Hepatocyte (in vitro differentiated cells): ENCODE measurements at regions not wholly inside any gene's neighbourhood (a gene's known extent, or its start where the extent isn't known, plus 50 kb on each side); places are given as distances from the start of the nearest gene placed in this dataset.

Experiments
- DNase-seq: peaks from one replicate; pipeline ENCODE4 v3.0.0-alpha.2; 2016; ENCODE audit warnings: low spot score
- H2AFZ ChIP-seq: fragments of 200-600 bp; sonication (generic); 2 replicates; pipeline ENCODE4 v1.6.0; 2016; ENCODE audit warnings: antibody characterized with exemption, mild to moderate bottlenecking
- H3K27ac ChIP-seq: fragments of 200-600 bp; sonication (generic); 2 replicates; pipeline ENCODE4 v1.5.1; 2016; ENCODE audit warnings: mild to moderate bottlenecking
- H3K27me3 ChIP-seq: fragments of 200-600 bp; sonication (generic); 2 replicates; pipeline ENCODE4 v1.6.1; 2016
- H3K36me3 ChIP-seq: fragments of 200-600 bp; sonication (generic); replicated peaks from 2 replicates; pipeline ENCODE4 v1.5.1; 2016; ENCODE audit warnings: low read depth; ENCODE audit not compliant: insufficient read depth
- H3K4me1 ChIP-seq: fragments of 200-600 bp; sonication (generic); 2 replicates; pipeline ENCODE4 v1.5.1; 2016; ENCODE audit warnings: mild to moderate bottlenecking, moderate library complexity; ENCODE audit not compliant: insufficient read depth
- H3K4me2 ChIP-seq: fragments of 200-600 bp; sonication (generic); 2 replicates; pipeline ENCODE4 v1.6.0; 2016
- H3K4me3 ChIP-seq: fragments of 200-600 bp; sonication (generic); 2 replicates; pipeline ENCODE4 v1.5.1; 2016; ENCODE audit warnings: mild to moderate bottlenecking
- H3K79me2 ChIP-seq: fragments of 200-600 bp; sonication (generic); 2 replicates; pipeline ENCODE4 v1.6.0; 2017; ENCODE audit warnings: mild to moderate bottlenecking
- H3K9me2 ChIP-seq: fragments of 200-600 bp; sonication (generic); replicated peaks from 2 replicates; pipeline ENCODE4 v1.6.0; 2017; ENCODE audit warnings: mild to moderate bottlenecking; ENCODE audit not compliant: insufficient read depth
- H3K9me3 ChIP-seq: fragments of 200-600 bp; sonication (generic); 2 replicates; pipeline ENCODE4 v1.5.1; 2016; ENCODE audit warnings: low read depth, mild to moderate bottlenecking
- H4K20me1 ChIP-seq: fragments of 200-600 bp; sonication (generic); 2 replicates; pipeline ENCODE4 v1.6.0; 2016; ENCODE audit warnings: mild to moderate bottlenecking; ENCODE audit not compliant: insufficient read depth, poor library complexity, severe bottlenecking
- EZH2 ChIP-seq: fragments of 200-600 bp; sonication (generic); IDR thresholded peaks from 2 replicates; pipeline ENCODE4 v1.6.1; 2016; ENCODE audit warnings: antibody characterized with exemption, mild to moderate bottlenecking, borderline replicate concordance
- EZH2phosphoT487 ChIP-seq: fragments of 200-600 bp; sonication (generic); IDR thresholded peaks from one replicate; pipeline ENCODE4 v1.6.1; 2018; ENCODE audit warnings: antibody characterized with exemption, mild to moderate bottlenecking, low read depth, moderate library complexity; ENCODE audit not compliant: unreplicated experiment, severe bottlenecking
- WGBS: methylation state at CpG from one replicate; pipeline ENCODE4 v1.1.6; 2016; ENCODE audit warnings: low lambda C conversion rate; ENCODE audit errors: missing lambda C conversion rate; 5-methylcytosine and 5-hydroxymethylcytosine counted together
- TF ChIP-seq, protein P1 (sequence below): fragments of 200-600 bp; sonication (generic); IDR thresholded peaks from 2 replicates; pipeline ENCODE4 v1.5.1; 2016; ENCODE audit warnings: antibody characterized with exemption, mild to moderate bottlenecking; ENCODE audit not compliant: poor library complexity

DNA sequence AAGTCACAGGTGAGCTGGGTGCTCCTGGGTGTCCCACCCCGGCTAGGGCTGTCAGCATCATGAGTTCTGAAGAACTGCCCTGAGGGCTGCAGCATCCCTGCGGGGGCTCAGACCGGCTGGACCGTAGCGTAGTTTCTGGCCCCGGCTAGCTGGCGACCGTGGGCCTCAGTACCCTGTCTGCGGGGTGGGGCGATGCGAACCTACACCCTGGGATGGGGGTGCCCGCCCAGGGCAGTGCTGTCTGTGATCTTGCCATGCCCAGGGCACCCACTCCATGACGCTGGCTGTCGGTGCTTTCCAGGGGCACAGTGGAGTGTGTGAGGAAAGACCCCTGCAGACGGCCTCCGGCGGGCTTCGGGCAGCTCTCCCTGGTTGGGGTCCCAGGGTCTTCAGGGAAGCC lies 66.5 kb upstream of the IRX4 start:
- TF ChIP-seq EZH2 = no peak
- TF ChIP-seq, protein P1, sequence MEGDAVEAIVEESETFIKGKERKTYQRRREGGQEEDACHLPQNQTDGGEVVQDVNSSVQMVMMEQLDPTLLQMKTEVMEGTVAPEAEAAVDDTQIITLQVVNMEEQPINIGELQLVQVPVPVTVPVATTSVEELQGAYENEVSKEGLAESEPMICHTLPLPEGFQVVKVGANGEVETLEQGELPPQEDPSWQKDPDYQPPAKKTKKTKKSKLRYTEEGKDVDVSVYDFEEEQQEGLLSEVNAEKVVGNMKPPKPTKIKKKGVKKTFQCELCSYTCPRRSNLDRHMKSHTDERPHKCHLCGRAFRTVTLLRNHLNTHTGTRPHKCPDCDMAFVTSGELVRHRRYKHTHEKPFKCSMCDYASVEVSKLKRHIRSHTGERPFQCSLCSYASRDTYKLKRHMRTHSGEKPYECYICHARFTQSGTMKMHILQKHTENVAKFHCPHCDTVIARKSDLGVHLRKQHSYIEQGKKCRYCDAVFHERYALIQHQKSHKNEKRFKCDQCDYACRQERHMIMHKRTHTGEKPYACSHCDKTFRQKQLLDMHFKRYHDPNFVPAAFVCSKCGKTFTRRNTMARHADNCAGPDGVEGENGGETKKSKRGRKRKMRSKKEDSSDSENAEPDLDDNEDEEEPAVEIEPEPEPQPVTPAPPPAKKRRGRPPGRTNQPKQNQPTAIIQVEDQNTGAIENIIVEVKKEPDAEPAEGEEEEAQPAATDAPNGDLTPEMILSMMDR = no peak
- TF ChIP-seq EZH2phosphoT487 = no peak
- 90% methylated on average over 18 of the region's 18 CpGs for WGBS
- H3K79me2 ChIP-seq = no peaks in the 10 kb centered on the region
- H3K4me3 ChIP-seq = no peak overlapping the region
- H2AFZ ChIP-seq = no peak overlapping the region
- H3K36me3 ChIP-seq = no peaks in the 10 kb centered on the region
- no peaks in the 10 kb centered on the region for H3K9me3 ChIP-seq
- no peak overlapping the region for H3K4me2 ChIP-seq
- H3K9me2 ChIP-seq = no peaks in the 10 kb centered on the region
- no peak overlapping the region for H3K27ac ChIP-seq
- H3K27me3 ChIP-seq = peaks cover 40% of the 10 kb centered on the region
- DNase-seq = no peak
- H4K20me1 ChIP-seq = no peaks in the 10 kb centered on the region
- no peaks in the 10 kb centered on the region for H3K4me1 ChIP-seq

GRCh38 chr5:1948663-1949191 lies 66.0 kb upstream of the IRX4 start:
- Histone ChIP-seq H3K4me3 (no peak overlapping the region), H3K9me2 (no peaks in the 10 kb centered on the region), H3K4me1 (no peaks in the 10 kb centered on the region), H3K9me3 (no peaks in the 10 kb centered on the region), H4K20me1 (no peaks in the 10 kb centered on the region), H2AFZ (no peak overlapping the region), H3K27me3 (peaks cover 42% of the 10 kb centered on the region), H3K36me3 (no peaks in the 10 kb centered on the region), H3K79me2 (no peaks in the 10 kb centered on the region), H3K4me2 (no peak overlapping the region), H3K27ac (no peak overlapping the region)
- no peak for TF ChIP-seq EZH2
- no peak for TF ChIP-seq EZH2phosphoT487
- TF ChIP-seq, protein P1 = no peak
- 69% methylated on average over 26 of the region's 26 CpGs for WGBS
- DNase-seq = no peak

GRCh38 chr5:1948111-1948510 lies 65.4 kb upstream of the IRX4 start:
- Histone ChIP-seq H3K4me3 (no peak overlapping the region), H4K20me1 (no peaks in the 10 kb centered on the region), H3K27me3 (peaks cover 36% of the 10 kb centered on the region), H3K4me1 (no peaks in the 10 kb centered on the region), H3K27ac (no peak overlapping the region), H3K9me3 (no peaks in the 10 kb centered on the region), H3K9me2 (no peaks in the 10 kb centered on the region), H3K36me3 (no peaks in the 10 kb centered on the region), H2AFZ (no peak overlapping the region), H3K79me2 (no peaks in the 10 kb centered on the region), H3K4me2 (no peak overlapping the region)
- no peak for DNase-seq
- TF ChIP-seq EZH2 = no peak
- no peak for TF ChIP-seq EZH2phosphoT487
- TF ChIP-seq, protein P1 = no peak
- 51% methylated on average over 10 of the region's 10 CpGs for WGBS

- Histone ChIP-seq H3K9me3 (no peaks in the 10 kb centered on the region), H4K20me1 (no peaks in the 10 kb centered on the region), H2AFZ (no peak overlapping the region), H3K4me2 (no peak overlapping the region), H3K4me1 (no peaks in the 10 kb centered on the region), H3K27me3 (peaks cover 23% of the 10 kb centered on the region), H3K9me2 (no peaks in the 10 kb centered on the region), H3K36me3 (no peaks in the 10 kb centered on the region), H3K79me2 (no peaks in the 10 kb centered on the region), H3K4me3 (no peak overlapping the region), H3K27ac (no peak overlapping the region)
- DNase-seq = no peak
- whole genome bisulfite sequencing = 56% methylated on average over 13 of the region's 13 CpGs
- no peak for TF ChIP-seq EZH2phosphoT487
- TF ChIP-seq, protein P1 = no peak
- no peak for TF ChIP-seq EZH2
These were observed 64.1 kb upstream of the IRX4 start for GRCh38 chr5:1946776-1947175.
